ENCODE measurements at regions not wholly inside any gene's neighbourhood (a gene's known extent, or its start where the extent isn't known, plus 50 kb on each side); places are given as distances from the start of the nearest gene placed in this dataset.

GRCh38 chr18:61001138-61001537 lies 332.1 kb upstream of the CDH20 start:
- TF ChIP-seq, protein P1, sequence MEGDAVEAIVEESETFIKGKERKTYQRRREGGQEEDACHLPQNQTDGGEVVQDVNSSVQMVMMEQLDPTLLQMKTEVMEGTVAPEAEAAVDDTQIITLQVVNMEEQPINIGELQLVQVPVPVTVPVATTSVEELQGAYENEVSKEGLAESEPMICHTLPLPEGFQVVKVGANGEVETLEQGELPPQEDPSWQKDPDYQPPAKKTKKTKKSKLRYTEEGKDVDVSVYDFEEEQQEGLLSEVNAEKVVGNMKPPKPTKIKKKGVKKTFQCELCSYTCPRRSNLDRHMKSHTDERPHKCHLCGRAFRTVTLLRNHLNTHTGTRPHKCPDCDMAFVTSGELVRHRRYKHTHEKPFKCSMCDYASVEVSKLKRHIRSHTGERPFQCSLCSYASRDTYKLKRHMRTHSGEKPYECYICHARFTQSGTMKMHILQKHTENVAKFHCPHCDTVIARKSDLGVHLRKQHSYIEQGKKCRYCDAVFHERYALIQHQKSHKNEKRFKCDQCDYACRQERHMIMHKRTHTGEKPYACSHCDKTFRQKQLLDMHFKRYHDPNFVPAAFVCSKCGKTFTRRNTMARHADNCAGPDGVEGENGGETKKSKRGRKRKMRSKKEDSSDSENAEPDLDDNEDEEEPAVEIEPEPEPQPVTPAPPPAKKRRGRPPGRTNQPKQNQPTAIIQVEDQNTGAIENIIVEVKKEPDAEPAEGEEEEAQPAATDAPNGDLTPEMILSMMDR (IDR thresholded peaks at IDR 0.05), result no peak
- no peak for TF ChIP-seq POLR2A (IDR thresholded peaks at IDR 0.05)
